ENCODE measurements at regions not wholly inside any gene's neighbourhood (a gene's known extent, or its start where the extent isn't known, plus 50 kb on each side); places are given as distances from the start of the nearest gene placed in this dataset.

GRCh38 chr13:68929075-68929745 lies 1178.4 kb upstream of the ATXN8OS start:
- no peak for TF ChIP-seq ZNF274 (IDR thresholded peaks at IDR 0.05; ENCODE audit: low read depth, low read length)
- TF ChIP-seq YY1 (IDR thresholded peaks at IDR 0.05; ENCODE audit: insufficient read depth, insufficient read length): no peak
- no peak for TF ChIP-seq SUZ12 (IDR thresholded peaks at IDR 0.05; ENCODE audit: extremely low read depth, insufficient read depth, insufficient read length)
